Bronchial epithelial cell (primary cell): ENCODE measurements at regions not wholly inside any gene's neighbourhood (a gene's known extent, or its start where the extent isn't known, plus 50 kb on each side); places are given as distances from the start of the nearest gene placed in this dataset.

Experiments used
- DNase-seq: peaks from one replicate; pipeline ENCODE4 v3.0.0-alpha.2; 2010; ENCODE audit warnings: low read depth
- FAIRE-seq: peaks from 2 replicates; lab custom pipeline; 2011; peaks lifted over from hg19 to GRCh38; lab: Jason Lieb, UNC
- H3K27me3 ChIP-seq: 2 replicates; pipeline ENCODE4 v1.5.1; 2011; ENCODE audit warnings: low read length; ENCODE audit not compliant: control insufficient read depth, insufficient read depth
- H3K36me3 ChIP-seq: 2 replicates; pipeline ENCODE4 v1.5.1; 2011; ENCODE audit warnings: low read length; ENCODE audit not compliant: control insufficient read depth, insufficient read depth
- H3K4me3 ChIP-seq: 2 replicates; pipeline ENCODE4 v1.5.1; 2011; ENCODE audit warnings: mild to moderate bottlenecking, low read depth, low read length, control low read depth
- CTCF ChIP-seq: IDR thresholded peaks from 2 replicates; pipeline ENCODE4 v1.5.1; 2011; ENCODE audit warnings: mild to moderate bottlenecking, moderate library complexity, low read length, control low read depth, inconsistent platforms; ENCODE audit not compliant: insufficient read depth, severe bottlenecking

- H3K36me3 ChIP-seq = no peaks in the 10 kb centered on the region
- FAIRE-seq = no peak
Observed at GRCh38 chr2:120591572-120591971, 144.1 kb upstream of the GLI2 start.

GRCh38 chr2:120592084-120592483 is 143.6 kb upstream of the GLI2 start:
- no peak for TF ChIP-seq CTCF
- H3K4me3 ChIP-seq = no peak overlapping the region
- no peaks in the 10 kb centered on the region for H3K36me3 ChIP-seq
- DNase-seq (no peak), FAIRE-seq (no peak)
- no peaks in the 10 kb centered on the region for H3K27me3 ChIP-seq

More at GRCh38 chr2:120591572-120591971, 144.1 kb upstream of the GLI2 start:
- Histone ChIP-seq H3K27me3 (no peaks in the 10 kb centered on the region), H3K4me3 (no peak overlapping the region)
- DNase-seq = no peak
- TF ChIP-seq CTCF = no peak

GRCh38 chr2:120593921-120594686 is 141.6 kb upstream of the GLI2 start:
- FAIRE-seq = no peak
- DNase-seq = no peak
- no peak for TF ChIP-seq CTCF
- Histone ChIP-seq H3K36me3 (no peaks in the 10 kb centered on the region), H3K4me3 (no peak overlapping the region), H3K27me3 (no peaks in the 10 kb centered on the region)

- Histone ChIP-seq H3K4me3 (no peak overlapping the region), H3K36me3 (no peaks in the 10 kb centered on the region), H3K27me3 (no peaks in the 10 kb centered on the region)
- no peak for TF ChIP-seq CTCF
- FAIRE-seq = no peak
- DNase-seq = peak; percentile 74
Observed at GRCh38 chr2:120594856-120595685, 140.6 kb upstream of the GLI2 start.

- TF ChIP-seq CTCF = no peak
- DNase-seq (no peak), FAIRE-seq (no peak)
- Histone ChIP-seq H3K4me3 (no peak overlapping the region), H3K27me3 (no peaks in the 10 kb centered on the region), H3K36me3 (no peaks in the 10 kb centered on the region)
Observed at GRCh38 chr2:120595739-120596138, 139.9 kb upstream of the GLI2 start.
